Adrenal gland (tissue), 9 donors: ENCODE measurements at regions not wholly inside any gene's neighbourhood (a gene's known extent, or its start where the extent isn't known, plus 50 kb on each side); places are given as distances from the start of the nearest gene placed in this dataset.
A peak's percentile ranks its signal among the peaks of the same experiment; 100 is the strongest.

Experiments
- DNase-seq, 7 donors: peaks; one replicate each; pipeline ENCODE4 v3.0.0-alpha.2; 2019 to 2020
- H3K27ac ChIP-seq, 5 donors: fragments of 200-600 bp; sonication (generic) in 4 of 5; 1 replicate in 3 of 5; 2 replicates in 2 of 5; pipeline versions ENCODE4 v1.5.1 to v1.8.0; 2016 to 2020; ENCODE audit warnings: mild to moderate bottlenecking in 1 of 5
- H3K27me3 ChIP-seq: fragments of 200-600 bp; 2 replicates; pipeline ENCODE4 v1.8.0; 2021
- H3K36me3 ChIP-seq, 2 donors: fragments of 200-600 bp; replicated peaks in 1 of 2; 1 replicate in 1 of 2; 2 replicates in 1 of 2; pipeline versions ENCODE4 v1.5.1 to v1.8.0; 2018 to 2022
- H3K4me1 ChIP-seq, 2 donors: fragments of 200-600 bp; replicated peaks in 1 of 2; 1 replicate in 1 of 2; 2 replicates in 1 of 2; pipeline versions ENCODE4 v1.5.1 to v1.8.0; 2018 to 2021
- H3K4me3 ChIP-seq, 4 donors: fragments of 200-600 bp; sonication (generic) in 3 of 4; one replicate each; pipeline ENCODE4 v1.5.1; 2016 to 2018
- H3K9me3 ChIP-seq, 3 donors: fragments of 200-600 bp; sonication (generic) in 1 of 3; replicated peaks in 1 of 3; 1 replicate in 2 of 3; 2 replicates in 1 of 3; pipeline versions ENCODE4 v1.5.1 to v1.8.0; 2016 to 2021
- CTCF ChIP-seq, 6 experiments: fragments of 450-650 bp in 4 of 6; fragments of 200-600 bp in 2 of 6; sonication (generic) in 1 of 6; IDR thresholded peaks; 1 replicate in 5 of 6; 2 replicates in 1 of 6; pipeline versions ENCODE4 v1.5.1 to v1.8.0; 2016 to 2021; ENCODE audit warnings: antibody characterized with exemption in 6 of 6, mild to moderate bottlenecking in 2 of 6, moderate library complexity in 1 of 6
- POLR2A ChIP-seq, 2 donors: fragments of 450-650 bp; IDR thresholded peaks; one replicate each; pipeline ENCODE4 v1.6.1; 2017; ENCODE audit warnings: antibody characterized with exemption in 2 of 2, mild to moderate bottlenecking in 2 of 2, moderate library complexity in 1 of 2
- WGBS, 4 donors: extraction: QIAGEN DNeasy Blood & Tissue Kit in 2 of 4; methylation state at CpG; one replicate each; pipeline versions ENCODE4 v1.1.5 to v1.1.7; 2013 to 2017; 5-methylcytosine and 5-hydroxymethylcytosine counted together
- intact Hi-C, 2 donors: fragments of 100-400 bp; cut with DNase I; formaldehyde crosslinking; loops; one replicate each; pipeline versions ENCODE4 v1.14.1 to v1.15.0; 2022 to 2023
- donor health status: healthy with polysubstance abuse.
- donor health status: Bipolar disorder and iron deficiency.
- donor health status: DM: yes; HTN: yes; CAD: no.
- donor health status: DM: no; HTN: no; CAD: no.
- donor health status: DM: no; HTN: no; CAD: no.

DNA sequence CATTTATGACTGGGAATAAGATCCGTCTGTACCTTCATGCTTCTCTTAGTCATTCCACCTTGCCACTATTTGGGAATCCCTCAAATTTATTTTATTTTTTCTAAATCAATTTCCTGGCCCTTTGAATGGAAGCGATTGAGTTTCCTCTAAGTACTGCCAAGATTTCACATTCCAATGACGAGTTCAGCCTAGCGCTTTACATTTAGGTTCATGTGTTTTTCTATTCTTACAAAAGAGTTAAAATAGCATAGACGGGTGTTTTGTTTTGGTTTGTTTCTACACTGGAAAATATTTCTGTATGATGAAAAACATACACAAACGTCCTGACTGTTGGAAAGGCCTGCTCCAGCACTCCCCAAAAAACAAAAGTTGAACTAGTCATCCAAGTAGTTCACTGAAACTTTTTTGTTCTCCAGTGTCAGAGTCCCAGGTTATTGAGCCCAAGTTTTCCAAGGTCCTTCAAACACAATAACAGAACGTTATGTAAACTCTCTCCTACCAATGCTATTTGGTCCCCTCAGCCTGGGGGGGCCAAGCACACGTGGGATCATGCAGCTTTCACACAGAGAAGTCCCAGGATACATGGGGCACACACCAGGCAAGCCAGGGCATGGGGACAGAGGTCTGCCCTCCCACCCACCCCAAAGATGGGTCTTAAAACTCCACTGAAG lies 74.8 kb upstream of the FOXN3 start:
- no peaks in the 10 kb centered on the region for H3K27me3 ChIP-seq
- intact Hi-C loops: no loop called here
- H3K27ac ChIP-seq: no peak overlapping the region
- H3K4me3 ChIP-seq: no peak overlapping the region
- peaks cover 0 to 6% of the 10 kb centered on the region in 2 donors for H3K4me1 ChIP-seq
- DNase-seq: no peak
- no peaks in the 10 kb centered on the region for H3K36me3 ChIP-seq
- TF ChIP-seq POLR2A (IDR thresholded peaks at IDR 0.05) (no peak), CTCF (IDR thresholded peaks at IDR 0.05) (no peak)
- H3K9me3 ChIP-seq: no peaks in the 10 kb centered on the region
- 72 to 85% (median 76%) methylated on average over 7 to 8 of the region's 8 CpGs for WGBS, 4 donors

DNA sequence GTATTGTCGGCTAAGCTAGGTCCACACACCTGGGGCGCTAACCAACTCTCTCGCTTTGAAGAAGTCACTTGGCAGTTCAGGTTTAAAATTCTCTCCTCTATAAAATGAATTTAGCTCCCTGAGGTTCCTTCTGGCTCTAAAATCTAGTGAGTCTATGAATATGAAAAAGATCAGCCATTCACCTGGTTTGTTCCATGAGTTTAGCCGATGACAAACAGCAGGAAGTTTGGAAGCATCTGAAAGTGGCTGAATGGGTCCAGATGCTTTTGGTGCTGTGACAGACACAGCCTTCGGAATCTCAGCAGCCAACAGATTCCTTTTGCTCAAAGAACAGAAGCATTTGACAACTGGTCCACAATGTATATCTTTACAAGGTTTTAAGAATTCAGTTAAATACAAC lies 73.4 kb upstream of the FOXN3 start:
- Histone ChIP-seq H3K36me3 (no peaks in the 10 kb centered on the region), H3K27ac (no peak overlapping the region), H3K4me3 (no peak overlapping the region), H3K4me1 (peaks cover 0 to 6% of the 10 kb centered on the region in 2 donors), H3K27me3 (no peaks in the 10 kb centered on the region), H3K9me3 (no peaks in the 10 kb centered on the region)
- intact Hi-C loops: no loop called here
- DNase-seq: no peak
- 95 to 97% (median 96%) methylated on average over 5 of the region's 5 CpGs for WGBS, 4 donors
- TF ChIP-seq CTCF (IDR thresholded peaks at IDR 0.05) (no peak), POLR2A (IDR thresholded peaks at IDR 0.05) (no peak)

DNA sequence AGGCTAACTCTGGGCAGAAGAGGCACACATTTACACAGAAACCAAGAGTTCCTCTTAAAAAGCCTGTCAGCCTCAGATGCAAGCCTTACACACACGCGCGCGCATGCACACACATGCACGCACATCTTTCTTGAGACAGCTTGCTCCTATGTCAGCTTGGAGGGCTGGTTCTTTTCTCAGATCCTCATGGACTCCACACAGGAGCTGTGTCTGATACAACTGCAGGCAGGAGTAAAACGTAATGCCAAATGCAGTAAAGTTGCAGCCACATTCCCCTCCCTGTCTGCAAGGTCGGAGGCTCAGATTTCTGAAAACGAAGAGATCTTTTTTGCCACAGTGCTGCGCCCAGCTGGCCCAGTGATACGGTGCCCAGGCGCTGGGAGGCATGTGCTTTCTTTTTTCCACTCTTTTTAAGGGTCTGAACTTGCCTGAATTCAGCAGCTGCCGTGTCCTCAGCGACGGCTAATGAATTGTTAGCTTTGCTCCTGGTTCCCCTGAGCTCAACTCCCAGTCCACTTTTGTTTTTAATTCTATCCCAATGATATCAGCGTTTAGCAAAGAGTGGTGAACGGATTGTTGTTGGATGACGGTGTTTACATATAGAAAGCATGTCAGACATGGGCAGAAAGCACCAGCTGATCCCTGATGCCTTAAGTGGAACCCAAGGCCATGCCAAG lies 72.9 kb upstream of the FOXN3 start:
- Histone ChIP-seq H3K4me3 (peak overlapping the region in 1 of 4 donors; percentile 4), H3K36me3 (no peaks in the 10 kb centered on the region), H3K27ac (no peak overlapping the region), H3K27me3 (no peaks in the 10 kb centered on the region), H3K4me1 (peaks cover 0 to 6% of the 10 kb centered on the region in 2 donors), H3K9me3 (no peaks in the 10 kb centered on the region)
- WGBS, 4 donors: 39 to 47% (median 41%) methylated on average over 17 of the region's 17 CpGs
- intact Hi-C loops: no loop called here
- TF ChIP-seq CTCF (IDR thresholded peaks at IDR 0.05): no peak
- TF ChIP-seq POLR2A (IDR thresholded peaks at IDR 0.05): peak in 1 of 2 donors; percentile 11
- peak in 3 of 7 donors; percentile 18 to 31 (median 22) for DNase-seq

DNA sequence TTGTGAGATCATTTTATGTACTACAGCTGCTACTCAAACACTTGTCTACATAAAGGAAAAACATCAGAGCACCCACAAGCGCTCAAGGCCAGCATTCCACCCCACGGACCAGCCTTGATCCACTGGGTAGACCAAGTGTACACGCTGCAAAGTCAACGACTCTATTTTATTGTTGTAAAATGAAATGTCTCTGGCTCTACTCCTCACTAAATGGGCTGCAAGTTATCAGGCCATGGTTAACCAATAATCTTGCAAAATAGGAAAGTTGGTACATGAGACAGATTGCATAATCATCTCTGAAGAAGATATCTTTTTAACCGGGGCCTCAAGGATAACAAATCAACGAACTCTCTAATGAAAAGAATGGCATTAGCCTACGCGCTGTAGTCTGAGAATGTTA lies 69.9 kb upstream of the FOXN3 start:
- TF ChIP-seq CTCF (IDR thresholded peaks at IDR 0.05): no peak
- TF ChIP-seq POLR2A (IDR thresholded peaks at IDR 0.05): no peak
- H3K27ac ChIP-seq: peak overlapping the region in 1 of 5 donors; percentile 18
- H3K9me3 ChIP-seq: no peaks in the 10 kb centered on the region
- DNase-seq: no peak
- H3K36me3 ChIP-seq: no peaks in the 10 kb centered on the region
- H3K4me1 ChIP-seq: peaks cover 0 to 6% of the 10 kb centered on the region in 2 donors
- no peak overlapping the region for H3K4me3 ChIP-seq
- WGBS, 4 donors: 71 to 74% (median 73%) methylated on average over 8 of the region's 8 CpGs
- intact Hi-C loops: no loop called here
- no peaks in the 10 kb centered on the region for H3K27me3 ChIP-seq
